Kasumi-1 (cell line): ENCODE measurements at regions not wholly inside any gene's neighbourhood (a gene's known extent, or its start where the extent isn't known, plus 50 kb on each side); places are given as distances from the start of the nearest gene placed in this dataset.

Source experiments
- DNase-seq, 2 experiments: peaks; one replicate each; lab custom pipeline; 2025; lab: John Stamatoyannopoulos, UW

GRCh38 chr2:128726236-128726635, 407.6 kb upstream of the HS6ST1 start:
- DNase-seq, result no peak

- no peak for DNase-seq
Observed at GRCh38 chr2:128726911-128727310, 408.2 kb upstream of the HS6ST1 start.

GRCh38 chr2:128727404-128727803, 408.7 kb upstream of the HS6ST1 start:
- DNase-seq, result no peak

- peak; percentile 20 to 30 for DNase-seq
Observed at GRCh38 chr2:128727914-128728313, 409.2 kb upstream of the HS6ST1 start.

GRCh38 chr2:128729051-128729450, 410.4 kb upstream of the HS6ST1 start:
- no peak for DNase-seq

GRCh38 chr2:128731994-128732650, 413.5 kb upstream of the HS6ST1 start:
- DNase-seq, result no peak

GRCh38 chr2:128732976-128733431, 414.3 kb upstream of the HS6ST1 start:
- DNase-seq, result peak in 1 of 2 experiments; percentile 4

GRCh38 chr2:128733450-128733849, 414.8 kb upstream of the HS6ST1 start:
- no peak for DNase-seq

- peak; percentile 79 for DNase-seq
Observed at GRCh38 chr2:128734521-128735295, 416.0 kb upstream of the HS6ST1 start.

GRCh38 chr2:128735296-128735960, 416.8 kb upstream of the HS6ST1 start:
- no peak for DNase-seq

- DNase-seq, result no peak
Observed at GRCh38 chr2:128736046-128736688, 417.5 kb upstream of the HS6ST1 start.

- peak; percentile 68 to 75 for DNase-seq
Observed at GRCh38 chr2:128736689-128737545, 418.2 kb upstream of the HS6ST1 start.

GRCh38 chr2:128737546-128737826, 418.8 kb upstream of the HS6ST1 start:
- DNase-seq, result no peak

GRCh38 chr2:128738446-128739110, 419.9 kb upstream of the HS6ST1 start:
- no peak for DNase-seq

GRCh38 chr2:128742467-128742866, 423.8 kb upstream of the HS6ST1 start:
- DNase-seq, result no peak

- no peak for DNase-seq
Observed at GRCh38 chr2:128745946-128746345, 427.3 kb upstream of the HS6ST1 start.

- no peak for DNase-seq
Observed at GRCh38 chr2:128746356-128746755, 427.7 kb upstream of the HS6ST1 start.

- no peak for DNase-seq
Observed at GRCh38 chr2:128748336-128748735, 429.7 kb upstream of the HS6ST1 start.

- DNase-seq, result no peak
Observed at GRCh38 chr2:128748835-128749605, 430.4 kb upstream of the HS6ST1 start.
